Fibroblast of lung (primary cell): ENCODE measurements at regions not wholly inside any gene's neighbourhood (a gene's known extent, or its start where the extent isn't known, plus 50 kb on each side); places are given as distances from the start of the nearest gene placed in this dataset.

Source experiments
- DNase-seq, 2 donors: peaks; one replicate each; pipeline versions ENCODE4 v3.0.0 to v3.0.0-alpha.2; 2010; ENCODE audit warnings: low read depth in 2 of 2
- H2AFZ ChIP-seq: 2 replicates; pipeline ENCODE4 v1.5.1; 2012; ENCODE audit warnings: low read length, control low read depth, inconsistent platforms
- H3K27ac ChIP-seq: 2 replicates; pipeline ENCODE4 v1.5.1; 2011; ENCODE audit warnings: low read length, control low read depth; ENCODE audit not compliant: insufficient read depth
- H3K27me3 ChIP-seq: 2 replicates; pipeline ENCODE4 v1.5.1; 2011; ENCODE audit warnings: mild to moderate bottlenecking, low read length; ENCODE audit not compliant: control insufficient read depth, insufficient read depth
- H3K36me3 ChIP-seq: 2 replicates; pipeline ENCODE4 v1.5.1; 2011; ENCODE audit warnings: low read length; ENCODE audit not compliant: control insufficient read depth, insufficient read depth
- H3K4me1 ChIP-seq: 2 replicates; pipeline ENCODE4 v1.5.1; 2011; ENCODE audit warnings: low read length; ENCODE audit not compliant: control insufficient read depth, insufficient read depth; ENCODE audit errors: extremely low read depth
- H3K4me2 ChIP-seq: 2 replicates; pipeline ENCODE4 v1.5.1; 2011; ENCODE audit warnings: low read length, control low read depth; ENCODE audit not compliant: insufficient read depth; ENCODE audit errors: extremely low read depth
- H3K4me3 ChIP-seq, 4 experiments: fragments of 200-600 bp in 1 of 4; sonication (generic) in 1 of 4; replicated peaks in 1 of 4; 2 replicates each; pipeline ENCODE4 v1.5.1; 2011 to 2016; ENCODE audit warnings: low read length in 4 of 4, low read depth in 3 of 4, mild to moderate bottlenecking in 3 of 4, control low read depth in 2 of 4, inconsistent platforms in 1 of 4, mixed read lengths in 1 of 4; ENCODE audit not compliant: insufficient read depth in 1 of 4; ENCODE audit errors: control extremely low read depth in 1 of 4
- H3K79me2 ChIP-seq: 2 replicates; pipeline ENCODE4 v1.5.1; 2012; ENCODE audit warnings: mild to moderate bottlenecking, low read length, inconsistent platforms; ENCODE audit not compliant: control insufficient read depth, insufficient read depth
- H3K9ac ChIP-seq: 2 replicates; pipeline ENCODE4 v1.5.1; 2011; ENCODE audit warnings: mild to moderate bottlenecking, low read length, control low read depth; ENCODE audit not compliant: insufficient read depth
- H3K9me3 ChIP-seq: 2 replicates; pipeline ENCODE4 v1.5.1; 2012; ENCODE audit warnings: low read depth, low read length; ENCODE audit not compliant: control insufficient read depth, insufficient read depth
- H4K20me1 ChIP-seq: 2 replicates; pipeline ENCODE4 v1.5.1; 2011; ENCODE audit warnings: low read length; ENCODE audit not compliant: control insufficient read depth, insufficient read depth; ENCODE audit errors: extremely low read depth
- EZH2 ChIP-seq: IDR thresholded peaks from 2 replicates; pipeline ENCODE4 v1.5.1; 2012; ENCODE audit warnings: low read length, control low read depth, mild to moderate bottlenecking; ENCODE audit errors: missing control alignments
- TF ChIP-seq, protein P1 (sequence below), 2 donors: IDR thresholded peaks in 1 of 2; conservative IDR thresholded peaks in 1 of 2; 1 replicate in 1 of 2; 2 replicates in 1 of 2; pipeline ENCODE4 v1.5.1; 2011 to 2012; ENCODE audit warnings: low read length in 2 of 2, control low read depth in 1 of 2, inconsistent platforms in 1 of 2, low read depth in 1 of 2, mild to moderate bottlenecking in 1 of 2

DNA sequence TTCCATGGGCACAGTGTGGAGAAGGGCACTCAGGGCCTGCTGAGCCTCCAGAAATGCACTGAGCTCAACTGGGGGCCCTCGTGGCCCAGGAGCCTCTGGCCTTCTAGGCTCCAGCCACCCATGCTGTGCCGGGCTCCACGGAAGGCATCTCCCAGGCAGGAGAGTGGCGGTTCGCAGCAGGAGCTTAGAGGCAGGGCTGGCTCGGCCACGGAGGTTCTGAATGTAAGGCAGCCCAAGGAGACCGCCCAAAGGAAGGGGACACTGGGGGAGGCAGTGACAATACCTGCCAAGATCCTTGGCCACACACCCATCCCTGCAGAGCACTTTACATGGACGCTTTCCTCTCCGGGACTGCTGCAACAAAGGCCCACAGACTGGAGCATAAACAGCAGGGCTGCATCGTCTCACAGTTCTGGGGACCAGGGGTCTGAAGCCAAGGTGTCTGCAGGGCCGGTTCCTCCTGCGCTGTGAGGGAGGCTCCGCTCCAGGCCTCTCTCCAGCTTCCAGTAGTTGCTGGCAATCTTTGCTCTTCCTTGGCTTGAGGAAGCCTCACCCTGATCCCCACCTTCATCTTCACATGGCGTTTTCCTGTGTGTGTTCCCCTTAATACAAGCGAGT is 128.2 kb upstream of the CDH4 start:
- TF ChIP-seq EZH2: no peak
- TF ChIP-seq, protein P1, sequence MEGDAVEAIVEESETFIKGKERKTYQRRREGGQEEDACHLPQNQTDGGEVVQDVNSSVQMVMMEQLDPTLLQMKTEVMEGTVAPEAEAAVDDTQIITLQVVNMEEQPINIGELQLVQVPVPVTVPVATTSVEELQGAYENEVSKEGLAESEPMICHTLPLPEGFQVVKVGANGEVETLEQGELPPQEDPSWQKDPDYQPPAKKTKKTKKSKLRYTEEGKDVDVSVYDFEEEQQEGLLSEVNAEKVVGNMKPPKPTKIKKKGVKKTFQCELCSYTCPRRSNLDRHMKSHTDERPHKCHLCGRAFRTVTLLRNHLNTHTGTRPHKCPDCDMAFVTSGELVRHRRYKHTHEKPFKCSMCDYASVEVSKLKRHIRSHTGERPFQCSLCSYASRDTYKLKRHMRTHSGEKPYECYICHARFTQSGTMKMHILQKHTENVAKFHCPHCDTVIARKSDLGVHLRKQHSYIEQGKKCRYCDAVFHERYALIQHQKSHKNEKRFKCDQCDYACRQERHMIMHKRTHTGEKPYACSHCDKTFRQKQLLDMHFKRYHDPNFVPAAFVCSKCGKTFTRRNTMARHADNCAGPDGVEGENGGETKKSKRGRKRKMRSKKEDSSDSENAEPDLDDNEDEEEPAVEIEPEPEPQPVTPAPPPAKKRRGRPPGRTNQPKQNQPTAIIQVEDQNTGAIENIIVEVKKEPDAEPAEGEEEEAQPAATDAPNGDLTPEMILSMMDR (conservative IDR thresholded peaks at IDR 0.05 in 1 of 2, IDR thresholded peaks at IDR 0.05 in 1 of 2; ENCODE audit: low read depth in 1 of 2, low read length in 2 of 2): no peak
- H3K27me3 ChIP-seq: no peaks in the 10 kb centered on the region
- H3K4me2 ChIP-seq: no peak overlapping the region
- H2AFZ ChIP-seq: no peak overlapping the region
- H3K9ac ChIP-seq: no peak overlapping the region
- H3K36me3 ChIP-seq: no peaks in the 10 kb centered on the region
- H3K27ac ChIP-seq: no peak overlapping the region
- no peaks in the 10 kb centered on the region for H4K20me1 ChIP-seq
- no peaks in the 10 kb centered on the region for H3K79me2 ChIP-seq
- no peak for DNase-seq
- H3K9me3 ChIP-seq: no peaks in the 10 kb centered on the region
- H3K4me1 ChIP-seq: peaks cover 3% of the 10 kb centered on the region
- H3K4me3 ChIP-seq: no peak overlapping the region

DNA sequence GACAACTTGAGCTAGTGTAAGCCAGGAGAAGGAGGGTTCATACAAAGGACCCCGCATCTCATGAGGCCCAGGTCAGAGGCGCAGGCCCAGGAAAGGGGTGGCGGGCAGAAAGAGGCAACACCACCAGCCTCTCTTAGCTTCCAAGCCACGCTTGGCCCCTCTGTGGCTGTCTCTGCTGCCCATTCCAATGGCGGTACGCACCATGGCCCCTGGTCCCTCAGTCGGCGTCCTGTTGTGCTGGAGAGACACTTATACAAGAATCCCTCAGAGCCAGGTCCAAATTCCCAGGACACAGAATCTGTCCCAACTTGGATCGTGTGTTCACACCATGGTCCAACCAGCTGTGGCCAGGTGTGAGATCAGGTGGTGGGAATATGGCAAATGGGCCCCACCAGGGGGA is 127.0 kb upstream of the CDH4 start:
- no peak for DNase-seq
- no peak overlapping the region for H3K4me3 ChIP-seq
- peaks cover 3% of the 10 kb centered on the region for H3K4me1 ChIP-seq
- no peak overlapping the region for H3K9ac ChIP-seq
- H4K20me1 ChIP-seq: no peaks in the 10 kb centered on the region
- H3K9me3 ChIP-seq: no peaks in the 10 kb centered on the region
- H3K4me2 ChIP-seq: no peak overlapping the region
- no peaks in the 10 kb centered on the region for H3K79me2 ChIP-seq
- H2AFZ ChIP-seq: no peak overlapping the region
- H3K36me3 ChIP-seq: no peaks in the 10 kb centered on the region
- no peaks in the 10 kb centered on the region for H3K27me3 ChIP-seq
- H3K27ac ChIP-seq: no peak overlapping the region
- TF ChIP-seq, protein P1 (conservative IDR thresholded peaks at IDR 0.05 in 1 of 2, IDR thresholded peaks at IDR 0.05 in 1 of 2; ENCODE audit: low read depth in 1 of 2, low read length in 2 of 2): no peak
- no peak for TF ChIP-seq EZH2

DNA sequence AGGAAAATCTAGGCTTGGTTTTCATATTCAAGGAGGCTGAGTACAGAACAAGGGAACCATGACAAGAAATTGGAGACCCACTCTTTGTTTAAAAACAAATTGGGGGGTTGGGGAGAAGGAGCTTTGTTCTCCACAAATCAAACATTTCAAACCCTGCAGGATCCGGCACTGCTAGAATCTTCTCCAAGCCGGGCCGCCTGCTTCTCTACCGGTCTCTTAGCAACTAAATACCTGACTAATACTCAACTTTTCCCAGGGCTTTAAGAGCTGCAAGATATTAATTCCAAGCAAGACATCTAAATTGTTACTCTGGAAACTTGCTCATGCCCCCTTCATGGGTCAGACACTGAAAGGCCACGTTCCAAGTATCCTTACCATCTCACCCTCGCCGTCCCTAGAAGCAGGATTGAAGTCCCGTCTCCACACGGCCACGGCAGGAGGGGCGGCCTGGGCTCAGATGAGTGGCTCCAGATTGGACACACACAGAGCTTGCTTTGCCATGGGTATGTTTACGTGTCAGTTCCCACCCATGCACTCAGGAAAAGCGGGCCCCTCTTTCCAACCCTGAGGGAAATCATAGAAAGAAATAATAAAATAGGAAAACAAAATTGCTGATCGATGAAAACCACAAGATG is 126.4 kb upstream of the CDH4 start:
- peaks cover 3% of the 10 kb centered on the region for H3K4me1 ChIP-seq
- no peaks in the 10 kb centered on the region for H3K79me2 ChIP-seq
- DNase-seq: peak in 1 of 2 donors; percentile 7
- H3K9ac ChIP-seq: no peak overlapping the region
- H3K9me3 ChIP-seq: no peaks in the 10 kb centered on the region
- H3K27ac ChIP-seq: no peak overlapping the region
- no peak for TF ChIP-seq EZH2
- no peaks in the 10 kb centered on the region for H4K20me1 ChIP-seq
- no peak overlapping the region for H3K4me3 ChIP-seq
- no peak overlapping the region for H3K4me2 ChIP-seq
- no peaks in the 10 kb centered on the region for H3K36me3 ChIP-seq
- no peaks in the 10 kb centered on the region for H3K27me3 ChIP-seq
- no peak overlapping the region for H2AFZ ChIP-seq
